GM18499 (cell line): ENCODE measurements at regions not wholly inside any gene's neighbourhood (a gene's known extent, or its start where the extent isn't known, plus 50 kb on each side); places are given as distances from the start of the nearest gene placed in this dataset.
A peak's percentile ranks its signal among the peaks of the same experiment; 100 is the strongest.

ENCODE experiments used
- ATAC-seq: cut with Tn5 transposase; IDR thresholded peaks from one replicate; pipeline ENCODE4 v1.9.1; 2021; ENCODE audit warnings: moderate number of reproducible peaks; ENCODE audit not compliant: insufficient read depth, unreplicated experiment

DNA sequence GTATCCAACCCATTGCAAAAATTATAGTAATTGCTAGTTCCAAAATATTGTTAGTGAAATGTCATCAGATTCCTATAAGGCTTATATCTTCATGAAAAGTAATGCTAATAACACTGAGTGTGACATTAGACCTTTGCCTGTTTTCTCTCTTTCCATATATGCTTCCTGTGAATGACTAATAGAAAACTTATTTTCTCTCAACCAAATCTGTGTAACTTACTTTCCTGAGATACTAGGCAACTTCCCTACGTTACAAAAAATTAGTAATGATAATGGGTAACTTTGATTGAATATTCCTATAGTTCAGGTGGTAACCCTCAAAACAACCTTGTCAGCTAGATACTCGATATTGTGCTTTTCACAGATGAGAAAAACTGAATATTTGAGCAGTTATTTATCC lies 124.2 kb upstream of the HNRNPU start:
- no peak for ATAC-seq

GRCh38 chr1:244980605-244981004 lies 116.3 kb upstream of the HNRNPU start:
- no peak for ATAC-seq

DNA sequence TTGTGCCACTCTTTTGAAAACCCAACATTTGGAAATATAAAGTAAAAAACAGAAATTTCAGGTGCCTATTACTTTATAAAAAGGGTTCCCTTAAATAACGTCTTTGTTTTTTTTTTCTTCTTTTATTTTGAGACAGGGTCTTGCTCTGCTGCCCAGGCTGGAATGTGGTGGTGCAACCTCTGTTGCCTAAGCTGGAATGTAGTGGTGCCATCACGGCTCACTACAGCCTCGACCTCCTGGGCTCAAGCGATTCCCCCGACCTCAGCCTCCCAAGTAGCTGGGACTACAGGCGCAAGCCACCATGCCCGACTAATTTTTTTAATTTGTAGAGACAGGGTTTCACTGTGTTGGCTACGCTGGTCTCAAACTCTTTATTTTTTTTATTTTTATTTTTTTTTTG lies 110.2 kb upstream of the HNRNPU start:
- ATAC-seq = no peak

GRCh38 chr1:244974106-244974505 lies 109.8 kb upstream of the HNRNPU start:
- ATAC-seq = no peak

GRCh38 chr1:244971552-244972216 lies 107.3 kb upstream of the HNRNPU start:
- ATAC-seq = no peak

DNA sequence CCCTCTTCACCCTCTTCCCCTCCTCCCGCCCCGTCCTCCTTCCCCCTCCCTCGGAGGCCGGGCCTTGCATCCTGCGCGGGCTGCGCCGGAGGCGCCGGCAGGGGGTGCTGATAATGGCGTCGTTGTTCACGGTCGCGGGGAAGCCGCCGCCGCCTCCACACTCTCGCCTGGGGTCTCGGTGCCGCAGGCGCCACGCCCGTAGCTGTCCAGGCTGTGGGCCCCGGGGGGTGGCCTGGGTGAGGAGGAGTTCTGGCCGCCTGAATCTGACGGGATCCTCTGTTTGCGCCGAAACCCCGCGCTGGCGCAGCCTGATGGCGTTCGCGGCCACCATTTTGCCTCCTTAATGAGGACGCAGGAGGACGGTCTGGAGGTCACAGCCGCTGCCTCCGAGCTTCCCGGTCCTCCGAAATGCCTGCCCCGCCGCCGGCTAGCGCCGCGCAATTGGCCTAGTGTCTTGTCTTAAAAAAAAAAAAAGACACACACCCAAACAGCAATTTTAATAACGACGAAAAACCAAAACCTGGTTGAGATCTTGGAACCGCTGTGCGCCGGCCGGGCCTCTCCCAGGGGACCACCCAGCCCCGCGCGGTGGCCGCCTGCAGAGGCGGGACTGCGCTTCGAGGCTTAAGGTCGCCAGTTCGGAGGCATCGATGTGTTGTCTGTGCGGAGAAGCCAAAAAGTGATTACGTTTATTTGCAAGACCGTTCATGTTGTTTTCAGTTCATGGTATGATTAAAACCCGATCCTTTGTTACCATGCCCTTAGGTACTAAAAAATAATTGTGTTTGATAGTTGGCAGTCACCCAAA lies 106.6 kb upstream of the HNRNPU start:
- peak; percentile 55 for ATAC-seq

- ATAC-seq = peak; percentile 34
Observed at GRCh38 chr1:244970236-244970743, 105.9 kb upstream of the HNRNPU start.

DNA sequence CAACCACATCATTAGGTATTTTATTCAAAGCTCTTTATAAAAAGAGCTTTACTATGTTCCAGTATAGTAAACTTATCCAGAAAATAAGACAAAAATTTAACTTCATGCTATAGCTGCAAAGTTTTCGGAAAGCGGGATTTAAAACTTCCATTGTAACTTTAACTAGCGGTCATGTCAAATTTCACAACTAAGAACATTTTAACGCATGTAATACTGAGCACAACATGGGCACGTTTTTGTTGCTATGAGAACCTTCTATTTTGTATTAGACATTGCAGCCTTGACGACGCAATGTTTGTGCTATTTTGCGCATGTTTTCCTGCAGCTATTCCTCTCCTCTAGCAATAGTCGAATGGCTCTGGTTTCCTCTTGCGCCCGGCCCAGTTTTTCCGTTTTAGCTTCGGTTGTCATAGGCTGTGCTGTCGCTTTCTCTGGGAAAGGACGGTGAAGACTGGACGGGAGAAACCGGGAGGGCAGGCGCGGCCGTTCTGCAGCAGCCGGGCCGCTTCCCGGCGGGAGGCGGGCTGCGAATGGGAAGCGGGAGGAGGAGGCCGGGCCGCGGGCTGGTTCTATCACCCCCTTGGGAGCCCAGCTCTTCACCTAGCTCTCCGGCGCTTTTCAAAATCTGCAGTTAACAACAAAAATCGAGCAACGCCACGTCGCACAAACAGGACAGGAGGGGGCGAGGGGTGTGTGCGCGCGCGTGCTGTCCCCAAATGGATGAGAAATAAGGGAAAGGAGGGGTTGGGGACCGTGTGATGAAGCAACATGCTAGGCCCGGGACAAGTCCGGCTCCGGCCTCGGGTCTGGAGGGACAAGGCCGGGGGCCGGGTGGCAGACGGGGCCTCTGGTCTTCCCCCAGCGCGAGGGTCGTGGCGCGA lies 105.3 kb upstream of the HNRNPU start:
- ATAC-seq = peak; percentile 7

DNA sequence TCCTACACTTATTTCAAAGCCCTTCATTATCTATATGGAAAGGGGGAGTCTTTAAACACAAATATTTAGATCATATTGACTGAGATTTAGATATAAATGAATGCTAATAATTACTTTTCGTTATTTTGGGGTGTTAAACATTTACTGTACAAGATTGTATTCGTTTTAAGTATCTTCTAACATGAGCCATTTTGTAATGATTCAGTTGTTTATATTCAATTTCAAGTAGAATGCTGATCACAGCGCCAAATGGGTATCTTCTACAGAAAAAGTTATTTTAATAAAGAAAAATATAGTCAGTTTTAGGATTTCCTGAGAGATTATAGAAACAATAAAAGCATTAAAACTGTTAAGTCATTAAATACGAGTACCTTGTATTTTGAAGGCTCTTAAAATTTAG lies 104.5 kb upstream of the HNRNPU start:
- no peak for ATAC-seq

- no peak for ATAC-seq
Observed at GRCh38 chr1:244968471-244968871, 104.1 kb upstream of the HNRNPU start.

- no peak for ATAC-seq
Observed at GRCh38 chr1:244967159-244967558, 102.8 kb upstream of the HNRNPU start.

GRCh38 chr1:244965185-244966030 lies 101.1 kb upstream of the HNRNPU start:
- no peak for ATAC-seq

GRCh38 chr1:244964112-244964971 lies 100.0 kb upstream of the HNRNPU start:
- no peak for ATAC-seq

- no peak for ATAC-seq
Observed at GRCh38 chr1:244963231-244963826, 99.0 kb upstream of the HNRNPU start.

- no peak for ATAC-seq
Observed at GRCh38 chr1:244962130-244962529, 97.8 kb upstream of the HNRNPU start.

DNA sequence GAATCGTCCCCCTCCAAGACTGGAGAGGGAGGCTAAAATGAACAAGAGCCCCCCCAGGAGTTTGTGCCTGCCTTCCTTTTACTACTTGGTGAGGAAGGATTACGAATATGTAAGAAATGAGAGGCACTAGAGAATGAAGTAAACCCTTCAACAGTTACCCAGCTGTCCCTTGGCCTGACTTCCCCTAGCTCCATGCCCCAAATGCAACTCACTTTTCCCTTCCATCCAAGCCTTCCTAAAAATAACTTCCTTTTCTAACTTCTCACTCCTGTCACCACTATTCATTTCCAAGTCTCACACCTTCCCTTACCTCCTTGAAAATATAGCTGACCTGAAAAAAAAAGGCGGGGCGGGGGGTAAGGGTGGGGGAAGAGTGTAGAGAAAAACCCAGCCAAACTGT lies 96.6 kb upstream of the HNRNPU start:
- ATAC-seq = no peak

- no peak for ATAC-seq
Observed at GRCh38 chr1:244958593-244958992, 94.2 kb upstream of the HNRNPU start.

DNA sequence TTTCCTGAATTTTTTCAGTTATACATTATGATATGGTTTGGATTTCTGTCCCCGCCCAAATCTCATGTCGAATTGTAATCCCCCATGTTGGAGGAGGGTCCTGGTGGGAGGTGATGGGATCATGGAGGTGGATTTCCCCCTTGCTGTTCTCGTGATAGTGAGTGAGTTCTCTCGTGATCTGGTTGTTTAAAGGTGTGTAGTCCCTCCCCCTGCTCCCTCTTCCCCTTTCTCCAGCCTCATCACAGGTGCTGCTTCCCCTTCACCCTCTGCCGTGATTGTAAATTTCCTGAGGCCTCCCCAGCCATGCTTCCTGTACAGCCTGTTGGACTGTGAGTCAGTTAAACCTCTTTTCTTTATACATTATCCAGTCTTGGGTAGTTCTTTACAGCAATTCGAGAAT lies 93.2 kb upstream of the HNRNPU start:
- no peak for ATAC-seq

DNA sequence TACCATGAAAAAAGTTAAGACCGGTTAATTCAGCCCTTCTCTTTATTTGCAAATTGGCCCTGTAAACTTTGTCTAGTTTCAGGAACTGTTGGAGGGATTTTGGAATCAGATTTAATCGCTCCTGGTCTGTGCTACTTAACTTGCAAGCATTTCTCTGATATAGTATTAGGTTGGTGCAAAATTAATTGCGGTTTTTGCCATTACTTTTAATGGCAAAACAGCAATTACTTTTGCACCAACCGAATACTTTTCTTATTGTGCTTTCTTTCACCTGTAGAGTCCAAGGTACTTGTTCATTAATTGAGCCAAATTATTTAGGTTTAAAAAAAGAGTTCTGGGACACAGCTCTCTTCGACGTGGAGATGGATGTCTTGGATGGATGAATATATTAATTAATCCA lies 92.8 kb upstream of the HNRNPU start:
- ATAC-seq = no peak
